HepG2 (cell line): ENCODE measurements at regions not wholly inside any gene's neighbourhood (a gene's known extent, or its start where the extent isn't known, plus 50 kb on each side); places are given as distances from the start of the nearest gene placed in this dataset.

Source experiments
- ATAC-seq: fragments of 200-7000 bp; cut with Tn5 transposase; 3 replicates; pipeline ENCODE4 v1.9.1; 2020; ENCODE audit warnings: mild to moderate bottlenecking, moderate library complexity
- BruUV-seq: library from RNA; stranded (reverse); fragments of 400-500 nt; replicated peaks from 2 replicates; lab custom pipeline; 2021; lab: Mats Ljungman, UMichigan
- CTCF ChIA-PET: fragments of 300-600 bp; formaldehyde crosslinking; extraction: SDS; loops from one replicate; lab custom pipeline; 2021; ENCODE audit warnings: low total read pairs, inconsistent platforms, low intra/inter-chr PET ratio; lab: Yijun Ruan, JAX
- POLR2A ChIA-PET: fragments of 350-600 bp; sonication (Branson Sonifier 250); formaldehyde crosslinking; loops from one replicate; lab custom pipeline; 2020; ENCODE audit warnings: antibody characterized with exemption, inconsistent platforms; lab: Yijun Ruan, JAX
- DNase-seq: peaks from one replicate; pipeline ENCODE4 v3.0.0-alpha.2; 2015; ENCODE audit warnings: low spot score
- FAIRE-seq: peaks from 3 replicates; lab custom pipeline; 2011; peaks lifted over from hg19 to GRCh38; lab: Jason Lieb, UNC
- H2AFZ ChIP-seq: one replicate; pipeline ENCODE4 v1.6.1; 2011; ENCODE audit warnings: low read length, inconsistent platforms
- H3K27ac ChIP-seq: fragments of 300-600 bp; 3 replicates; pipeline ENCODE4 v1.8.0; 2011; ENCODE audit warnings: mixed run types, mild to moderate bottlenecking, mixed read lengths, low read length, inconsistent platforms; ENCODE audit not compliant: insufficient read depth; ENCODE audit errors: extremely low read length
- H3K27me3 ChIP-seq, 2 experiments: fragments of 200-600 bp in 1 of 2; 2 replicates in 1 of 2; 3 replicates in 1 of 2; pipeline versions ENCODE4 v1.6.0 to v1.8.0; 2011; ENCODE audit warnings: low read length in 2 of 2, mild to moderate bottlenecking in 2 of 2, moderate library complexity in 2 of 2, inconsistent platforms in 1 of 2; ENCODE audit not compliant: insufficient read depth in 2 of 2, control insufficient read depth in 1 of 2
- H3K36me3 ChIP-seq, 2 experiments: fragments of 200-600 bp in 1 of 2; replicated peaks in 1 of 2; 2 replicates in 1 of 2; 3 replicates in 1 of 2; pipeline versions ENCODE4 v1.5.1 to v1.8.0; 2011; ENCODE audit warnings: low read length in 2 of 2, inconsistent platforms in 1 of 2; ENCODE audit not compliant: insufficient read depth in 2 of 2, control insufficient read depth in 1 of 2
- H3K4me1 ChIP-seq: 2 replicates; pipeline ENCODE4 v1.5.1; 2012; ENCODE audit warnings: low read length, inconsistent platforms; ENCODE audit not compliant: insufficient read depth
- H3K4me2 ChIP-seq: 2 replicates; pipeline ENCODE4 v1.6.0; 2011; ENCODE audit warnings: low read depth, low read length, inconsistent platforms
- H3K4me3 ChIP-seq, 3 experiments: fragments of 200-600 bp in 1 of 3; sonication (generic), shearing (Covaris generic) in 1 of 3; replicated peaks in 1 of 3; 2 replicates each; pipeline ENCODE4 v1.5.1; 2011 to 2016; ENCODE audit warnings: low read length in 3 of 3, inconsistent platforms in 2 of 3, low read depth in 2 of 3, mild to moderate bottlenecking in 2 of 3, control low read depth in 1 of 3, mixed read lengths in 1 of 3; ENCODE audit not compliant: insufficient read depth in 1 of 3
- H3K79me2 ChIP-seq: one replicate; pipeline ENCODE4 v1.6.1; 2011; ENCODE audit warnings: low read length, inconsistent platforms; ENCODE audit not compliant: insufficient read depth
- H3K9ac ChIP-seq: 2 replicates; pipeline ENCODE4 v1.6.0; 2011; ENCODE audit warnings: mild to moderate bottlenecking, low read depth, low read length, inconsistent platforms; ENCODE audit not compliant: insufficient read depth
- H3K9me3 ChIP-seq: 2 replicates; pipeline ENCODE4 v1.5.1; 2012; ENCODE audit warnings: mild to moderate bottlenecking, low read length
- H4K20me1 ChIP-seq: 2 replicates; pipeline ENCODE4 v1.6.0; 2011; ENCODE audit warnings: inconsistent platforms, mild to moderate bottlenecking, low read length, moderate library complexity; ENCODE audit not compliant: insufficient read depth
- BRD4 ChIP-seq: sonication (generic); formaldehyde crosslinking; IDR thresholded peaks from 2 replicates; pipeline ENCODE4 v1.4.0; 2020; ENCODE audit warnings: missing genetic modification reagents
- KDM6A ChIP-seq: IDR thresholded peaks from 2 replicates; pipeline ENCODE4 v1.6.1; 2016; ENCODE audit warnings: low read depth
- NR2F6 ChIP-seq, 2 experiments: IDR thresholded peaks; 2 replicates each; pipeline ENCODE4 v1.6.1; 2016; ENCODE audit warnings: antibody characterized with exemption in 1 of 2, mild to moderate bottlenecking in 1 of 2
- PTBP1 ChIP-seq: fragments of 200-400 bp; formaldehyde crosslinking; IDR thresholded peaks from 2 replicates; pipeline ENCODE4 v1.6.1; 2018; ENCODE audit warnings: low read length, low read depth; ENCODE audit not compliant: poor library complexity, severe bottlenecking
- RBM39 ChIP-seq: fragments of 200-400 bp; formaldehyde crosslinking; IDR thresholded peaks from one replicate; pipeline ENCODE4 v1.6.1; 2018; ENCODE audit warnings: antibody characterized with exemption, mild to moderate bottlenecking, low read depth, low read length; ENCODE audit not compliant: poor library complexity, severe bottlenecking
- RFX3 ChIP-seq: IDR thresholded peaks from 2 replicates; pipeline ENCODE4 v1.6.1; 2016; ENCODE audit warnings: missing biosample characterization, missing genetic modification reagents
- SNAI1 ChIP-seq: sonication (generic); formaldehyde crosslinking; IDR thresholded peaks from 2 replicates; pipeline ENCODE4 v1.5.0; 2020; ENCODE audit warnings: mild to moderate bottlenecking, missing genetic modification reagents, borderline replicate concordance
- TBL1XR1 ChIP-seq: fragments of 150-350 bp; IDR thresholded peaks from 2 replicates; pipeline ENCODE4 v1.6.1; 2014; ENCODE audit warnings: borderline replicate concordance, low read length; ENCODE audit not compliant: partially characterized antibody
- ZMYM4 ChIP-seq: sonication (generic); formaldehyde crosslinking; IDR thresholded peaks from 2 replicates; pipeline ENCODE4 v1.8.1; 2023; ENCODE audit warnings: mild to moderate bottlenecking, missing genetic modification reagents
- ZNF441 ChIP-seq: sonication (generic); formaldehyde crosslinking; IDR thresholded peaks from 2 replicates; pipeline ENCODE4 v1.7.0; 2021; ENCODE audit warnings: missing genetic modification reagents, borderline replicate concordance
- ZNF616 ChIP-seq: sonication (generic); formaldehyde crosslinking; IDR thresholded peaks from 2 replicates; pipeline ENCODE4 v1.5.0; 2020; ENCODE audit warnings: low read depth, mild to moderate bottlenecking, missing genetic modification reagents
- ZSCAN30 ChIP-seq: sonication (generic); formaldehyde crosslinking; IDR thresholded peaks from 2 replicates; pipeline ENCODE4 v1.5.0; 2020; ENCODE audit warnings: mild to moderate bottlenecking, missing genetic modification reagents
- WGBS: methylation state at CpG from one replicate; pipeline ENCODE4 v1.1.6; 2017; ENCODE audit warnings: low lambda C conversion rate; 5-methylcytosine and 5-hydroxymethylcytosine counted together
- in situ Hi-C: cut with HindIII; loops from 2 replicates; pipeline ENCODE4 v1.10.0; 2017; ENCODE audit warnings: low pct_unique_long_range_greater_than_20kb; ENCODE audit not compliant: extremely low pct_ligation_motif_present
- intact Hi-C: fragments of 100-400 bp; cut with micrococcal nuclease; formaldehyde crosslinking; loops from one replicate; pipeline ENCODE4 v1.10.0; 2022; ENCODE audit not compliant: unreplicated experiment
- TF ChIP-seq, protein P1 (sequence below): sonication (generic); formaldehyde crosslinking; IDR thresholded peaks from 2 replicates; pipeline ENCODE4 v1.4.0; 2020; ENCODE audit warnings: mild to moderate bottlenecking, missing genetic modification reagents
- TF ChIP-seq, protein P2 (sequence below): sonication (generic); formaldehyde crosslinking; IDR thresholded peaks from 2 replicates; pipeline ENCODE4 v1.4.0; 2020; ENCODE audit warnings: missing genetic modification reagents
- TF ChIP-seq, protein P3 (sequence below): sonication (generic); formaldehyde crosslinking; IDR thresholded peaks from 2 replicates; pipeline ENCODE4 v1.4.0; 2020; ENCODE audit warnings: missing genetic modification reagents, mild to moderate bottlenecking, borderline replicate concordance
- TF ChIP-seq, protein P4 (sequence below): sonication (generic); formaldehyde crosslinking; IDR thresholded peaks from 2 replicates; pipeline ENCODE4 v1.4.0; 2020; ENCODE audit warnings: mild to moderate bottlenecking, missing genetic modification reagents

DNA sequence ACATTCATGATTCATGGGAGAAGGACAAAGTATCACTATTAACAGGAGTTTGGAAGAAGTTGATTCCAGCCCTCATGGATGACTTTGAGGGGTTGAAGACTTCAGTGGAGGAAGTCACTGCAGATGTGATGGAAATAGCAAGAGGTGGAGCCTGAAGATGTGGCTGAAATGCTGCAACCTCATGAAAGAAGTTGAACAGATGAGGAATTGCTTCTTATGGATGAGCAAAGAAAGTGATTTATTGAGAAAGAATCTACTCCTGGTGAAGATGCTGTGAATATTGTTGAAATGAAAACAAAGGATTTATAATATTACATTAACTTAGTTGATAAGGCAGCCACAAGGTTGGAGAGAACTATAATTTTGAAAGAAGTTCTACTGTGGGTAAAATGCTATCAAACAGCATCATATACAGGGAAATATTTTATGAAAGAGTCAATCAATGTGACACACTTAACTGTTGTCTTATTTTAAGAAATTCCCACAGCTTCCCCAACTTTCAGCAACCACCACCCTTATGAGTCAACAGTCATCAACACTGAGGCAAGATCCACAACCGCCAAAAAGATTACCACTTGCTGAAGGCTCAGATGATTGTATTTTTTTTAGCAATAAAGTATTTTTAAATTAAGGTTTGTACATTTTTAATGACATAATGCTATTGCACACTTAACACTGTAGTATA lies 302.6 kb downstream of the CBLL2 start (continued):
- TF ChIP-seq, protein P1, sequence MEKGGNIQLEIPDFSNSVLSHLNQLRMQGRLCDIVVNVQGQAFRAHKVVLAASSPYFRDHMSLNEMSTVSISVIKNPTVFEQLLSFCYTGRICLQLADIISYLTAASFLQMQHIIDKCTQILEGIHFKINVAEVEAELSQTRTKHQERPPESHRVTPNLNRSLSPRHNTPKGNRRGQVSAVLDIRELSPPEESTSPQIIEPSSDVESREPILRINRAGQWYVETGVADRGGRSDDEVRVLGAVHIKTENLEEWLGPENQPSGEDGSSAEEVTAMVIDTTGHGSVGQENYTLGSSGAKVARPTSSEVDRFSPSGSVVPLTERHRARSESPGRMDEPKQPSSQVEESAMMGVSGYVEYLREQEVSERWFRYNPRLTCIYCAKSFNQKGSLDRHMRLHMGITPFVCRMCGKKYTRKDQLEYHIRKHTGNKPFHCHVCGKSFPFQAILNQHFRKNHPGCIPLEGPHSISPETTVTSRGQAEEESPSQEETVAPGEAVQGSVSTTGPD, result no peak
- TF ChIP-seq BRD4 (CRISPR knock-in tag), result no peak
- TF ChIP-seq, all 625 proteins: peak for 0

DNA sequence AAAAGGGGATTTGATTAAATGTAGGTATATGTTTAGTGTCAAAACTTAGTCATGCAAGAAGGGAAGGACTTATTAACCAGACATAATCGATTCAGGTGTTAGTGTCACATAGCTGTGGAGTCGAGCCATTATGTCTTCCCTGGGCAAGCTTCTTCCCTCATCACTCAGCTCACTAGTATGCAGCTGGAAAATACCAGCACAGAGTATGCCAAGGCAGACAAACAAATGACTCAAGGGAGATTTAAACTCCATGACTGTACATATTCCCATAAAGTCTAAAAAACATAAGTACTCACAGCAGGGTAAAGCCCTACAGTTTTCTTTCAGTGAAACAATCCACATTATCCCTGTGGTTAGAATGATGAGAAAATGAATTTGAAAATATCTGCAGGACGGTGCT lies 304.5 kb downstream of the CBLL2 start:
- no TSS peak for BruUV-seq
- no peaks in the 10 kb centered on the region for H3K9me3 ChIP-seq
- ChIA-PET CTCF (no interaction called here), POLR2A (no interaction called here)
- FAIRE-seq, result no peak
- H2AFZ ChIP-seq, result no peak overlapping the region
- intact Hi-C loops, result no loop called here
- no peaks in the 10 kb centered on the region for H3K27me3 ChIP-seq
- 0% methylated on average over 3 of the region's 3 CpGs for WGBS
- in situ Hi-C loops, result no loop called here
- no peaks in the 10 kb centered on the region for H3K79me2 ChIP-seq
- H3K4me3 ChIP-seq, result no peak overlapping the region
- no peaks in the 10 kb centered on the region for H3K4me1 ChIP-seq
- no peaks in the 10 kb centered on the region for H4K20me1 ChIP-seq
- ATAC-seq, result no peak
- H3K9ac ChIP-seq, result no peak overlapping the region
- DNase-seq, result no peak
- no peak overlapping the region for H3K27ac ChIP-seq
- H3K4me2 ChIP-seq, result no peak overlapping the region
- H3K36me3 ChIP-seq, result no peaks in the 10 kb centered on the region
- no peak for TF ChIP-seq TBL1XR1
- no peak for TF ChIP-seq ZSCAN30 (CRISPR knock-in tag)
- no peak for TF ChIP-seq ZNF616 (CRISPR knock-in tag)
- no peak for TF ChIP-seq NR2F6 (IDR thresholded peaks at IDR 0.05)
- no peak for TF ChIP-seq NR2F6 (CRISPR knock-in tag; IDR thresholded peaks at IDR 0.05)
- TF ChIP-seq SNAI1 (CRISPR knock-in tag), result no peak
- no peak for TF ChIP-seq ZMYM4
- TF ChIP-seq, protein P2, sequence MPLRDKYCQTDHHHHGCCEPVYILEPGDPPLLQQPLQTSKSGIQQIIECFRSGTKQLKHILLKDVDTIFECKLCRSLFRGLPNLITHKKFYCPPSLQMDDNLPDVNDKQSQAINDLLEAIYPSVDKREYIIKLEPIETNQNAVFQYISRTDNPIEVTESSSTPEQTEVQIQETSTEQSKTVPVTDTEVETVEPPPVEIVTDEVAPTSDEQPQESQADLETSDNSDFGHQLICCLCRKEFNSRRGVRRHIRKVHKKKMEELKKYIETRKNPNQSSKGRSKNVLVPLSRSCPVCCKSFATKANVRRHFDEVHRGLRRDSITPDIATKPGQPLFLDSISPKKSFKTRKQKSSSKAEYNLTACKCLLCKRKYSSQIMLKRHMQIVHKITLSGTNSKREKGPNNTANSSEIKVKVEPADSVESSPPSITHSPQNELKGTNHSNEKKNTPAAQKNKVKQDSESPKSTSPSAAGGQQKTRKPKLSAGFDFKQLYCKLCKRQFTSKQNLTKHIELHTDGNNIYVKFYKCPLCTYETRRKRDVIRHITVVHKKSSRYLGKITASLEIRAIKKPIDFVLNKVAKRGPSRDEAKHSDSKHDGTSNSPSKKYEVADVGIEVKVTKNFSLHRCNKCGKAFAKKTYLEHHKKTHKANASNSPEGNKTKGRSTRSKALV, result no peak
- TF ChIP-seq, protein P3, sequence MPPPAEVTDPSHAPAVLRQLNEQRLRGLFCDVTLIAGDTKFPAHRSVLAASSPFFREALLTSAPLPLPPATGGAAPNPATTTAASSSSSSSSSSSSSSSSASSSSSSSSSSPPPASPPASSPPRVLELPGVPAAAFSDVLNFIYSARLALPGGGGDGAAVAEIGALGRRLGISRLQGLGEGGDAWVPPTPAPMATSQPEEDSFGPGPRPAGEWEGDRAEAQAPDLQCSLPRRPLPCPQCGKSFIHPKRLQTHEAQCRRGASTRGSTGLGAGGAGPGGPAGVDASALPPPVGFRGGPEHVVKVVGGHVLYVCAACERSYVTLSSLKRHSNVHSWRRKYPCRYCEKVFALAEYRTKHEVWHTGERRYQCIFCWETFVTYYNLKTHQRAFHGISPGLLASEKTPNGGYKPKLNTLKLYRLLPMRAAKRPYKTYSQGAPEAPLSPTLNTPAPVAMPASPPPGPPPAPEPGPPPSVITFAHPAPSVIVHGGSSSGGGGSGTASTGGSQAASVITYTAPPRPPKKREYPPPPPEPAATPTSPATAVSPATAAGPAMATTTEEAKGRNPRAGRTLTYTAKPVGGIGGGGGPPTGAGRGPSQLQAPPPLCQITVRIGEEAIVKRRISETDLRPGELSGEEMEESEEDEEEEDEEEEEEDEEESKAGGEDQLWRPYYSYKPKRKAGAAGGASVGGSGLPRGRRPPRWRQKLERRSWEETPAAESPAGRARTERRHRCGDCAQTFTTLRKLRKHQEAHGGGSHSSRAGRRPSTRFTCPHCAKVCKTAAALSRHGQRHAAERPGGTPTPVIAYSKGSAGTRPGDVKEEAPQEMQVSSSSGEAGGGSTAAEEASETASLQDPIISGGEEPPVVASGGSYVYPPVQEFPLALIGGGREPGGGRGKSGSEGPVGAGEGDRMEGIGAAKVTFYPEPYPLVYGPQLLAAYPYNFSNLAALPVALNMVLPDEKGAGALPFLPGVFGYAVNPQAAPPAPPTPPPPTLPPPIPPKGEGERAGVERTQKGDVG (CRISPR knock-in tag), result no peak
- no peak for TF ChIP-seq PTBP1
- TF ChIP-seq, protein P4, sequence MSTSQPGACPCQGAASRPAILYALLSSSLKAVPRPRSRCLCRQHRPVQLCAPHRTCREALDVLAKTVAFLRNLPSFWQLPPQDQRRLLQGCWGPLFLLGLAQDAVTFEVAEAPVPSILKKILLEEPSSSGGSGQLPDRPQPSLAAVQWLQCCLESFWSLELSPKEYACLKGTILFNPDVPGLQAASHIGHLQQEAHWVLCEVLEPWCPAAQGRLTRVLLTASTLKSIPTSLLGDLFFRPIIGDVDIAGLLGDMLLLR (CRISPR knock-in tag), result no peak
- no peak for TF ChIP-seq RBM39
- TF ChIP-seq KDM6A (CRISPR knock-in tag), result no peak
- TF ChIP-seq RFX3 (CRISPR knock-in tag), result no peak
- TF ChIP-seq BRD4 (CRISPR knock-in tag), result no peak
- no peak for TF ChIP-seq ZNF441 (CRISPR knock-in tag)
